H1 (cell line): ENCODE measurements at regions not wholly inside any gene's neighbourhood (a gene's known extent, or its start where the extent isn't known, plus 50 kb on each side); places are given as distances from the start of the nearest gene placed in this dataset.

Experiments
- CTCF ChIA-PET: fragments of 300-600 bp; sonication (Branson Sonifier 250); formaldehyde crosslinking; loops from one replicate; lab custom pipeline; 2021; ENCODE audit not compliant: partially characterized antibody; lab: Charles Lee
- POLR2A ChIA-PET: fragments of 300-600 bp; sonication (Branson Sonifier 250); formaldehyde crosslinking; loops from one replicate; lab custom pipeline; 2021; ENCODE audit warnings: inconsistent platforms; ENCODE audit not compliant: partially characterized antibody; lab: Charles Lee
- DNase-seq, 2 experiments: peaks; one replicate each; pipeline versions ENCODE4 v3.0.0 to v3.0.0-alpha.2; 2010 to 2022; ENCODE audit warnings: low spot score in 2 of 2, low read depth in 1 of 2, mixed read lengths in 1 of 2
- FAIRE-seq: peaks from 2 replicates; lab custom pipeline; 2011; peaks lifted over from hg19 to GRCh38; lab: Jason Lieb, UNC
- H2AFZ ChIP-seq: 2 replicates; pipeline ENCODE4 v1.8.1; 2012; ENCODE audit warnings: low read length, inconsistent platforms
- H2AK5ac ChIP-seq: 2 replicates; pipeline ENCODE4 v1.6.1; 2013; ENCODE audit warnings: low read depth, low read length
- H2BK120ac ChIP-seq: replicated peaks from 2 replicates; pipeline ENCODE3; 2013; ENCODE audit warnings: low read depth, low read length, inconsistent platforms
- H2BK12ac ChIP-seq: 2 replicates; pipeline ENCODE4 v1.6.1; 2013; ENCODE audit warnings: low read depth, low read length
- H2BK15ac ChIP-seq: 2 replicates; pipeline ENCODE4 v1.6.1; 2013; ENCODE audit warnings: low read length
- H2BK20ac ChIP-seq: 2 replicates; pipeline ENCODE4 v1.6.1; 2013; ENCODE audit warnings: low read length
- H2BK5ac ChIP-seq: 2 replicates; pipeline ENCODE4 v1.6.1; 2013; ENCODE audit warnings: low read depth, low read length
- H3K14ac ChIP-seq: 2 replicates; pipeline ENCODE4 v1.6.1; 2013; ENCODE audit warnings: inconsistent platforms; ENCODE audit not compliant: insufficient read length
- H3K18ac ChIP-seq: 2 replicates; pipeline ENCODE4 v1.6.1; 2013; ENCODE audit warnings: low read length; ENCODE audit errors: extremely low read depth
- H3K23ac ChIP-seq: 2 replicates; pipeline ENCODE4 v1.6.1; 2013; ENCODE audit warnings: inconsistent platforms; ENCODE audit not compliant: insufficient read length
- H3K23me2 ChIP-seq: 2 replicates; pipeline ENCODE4 v1.6.1; 2013; ENCODE audit warnings: low read depth, low read length
- H3K27ac ChIP-seq: 2 replicates; pipeline ENCODE4 v1.6.1; 2011; ENCODE audit warnings: low read depth, low read length, inconsistent platforms
- H3K27me3 ChIP-seq, 4 experiments: replicated peaks in 1 of 4; 1 replicate in 1 of 4; 2 replicates in 3 of 4; pipeline versions ENCODE4 v1.6.1 to v1.8.1; 2011 to 2013; ENCODE audit warnings: low read length in 3 of 4, mild to moderate bottlenecking in 3 of 4, inconsistent platforms in 2 of 4, mixed read lengths in 2 of 4, moderate library complexity in 1 of 4; ENCODE audit not compliant: control insufficient read depth in 3 of 4, insufficient read depth in 3 of 4; ENCODE audit errors: extremely low read depth in 1 of 4
- H3K36me3 ChIP-seq, 4 experiments: 2 replicates each; pipeline versions ENCODE4 v1.6.1 to v1.8.1; 2011 to 2013; ENCODE audit warnings: mild to moderate bottlenecking in 4 of 4, low read length in 3 of 4, moderate library complexity in 2 of 4, control low read depth in 1 of 4, inconsistent platforms in 1 of 4; ENCODE audit not compliant: insufficient read depth in 4 of 4, control insufficient read depth in 2 of 4
- H3K4ac ChIP-seq: replicated peaks from 2 replicates; pipeline ENCODE3; 2013; ENCODE audit warnings: low read length, low read depth, mixed read lengths, inconsistent platforms; ENCODE audit not compliant: insufficient read length
- H3K4me1 ChIP-seq, 4 experiments: replicated peaks in 1 of 4; 1 replicate in 1 of 4; 2 replicates in 3 of 4; pipeline versions ENCODE4 v1.6.1 to v1.8.1; 2011 to 2013; ENCODE audit warnings: low read length in 3 of 4, inconsistent platforms in 2 of 4, mixed read lengths in 1 of 4; ENCODE audit not compliant: insufficient read depth in 4 of 4, control insufficient read depth in 3 of 4
- H3K4me2 ChIP-seq, 2 experiments: 2 replicates each; pipeline versions ENCODE4 v1.6.1 to v1.8.1; 2011 to 2013; ENCODE audit warnings: low read depth in 2 of 2, low read length in 2 of 2, control low read depth in 1 of 2, inconsistent platforms in 1 of 2, mild to moderate bottlenecking in 1 of 2; ENCODE audit not compliant: insufficient read depth in 1 of 2
- H3K4me3 ChIP-seq, 4 experiments: fragments of 200-600, 300-600 bp in 1 of 4; sonication (generic), shearing (Covaris generic), sonication (Bioruptor Twin) in 1 of 4; 2 replicates each; pipeline versions ENCODE4 v1.5.1 to v1.8.1; 2011 to 2016; ENCODE audit warnings: low read length in 4 of 4, low read depth in 3 of 4, control low read depth in 2 of 4, inconsistent platforms in 2 of 4, mild to moderate bottlenecking in 2 of 4, mixed read lengths in 1 of 4, moderate library complexity in 1 of 4; ENCODE audit not compliant: insufficient read depth in 2 of 4; ENCODE audit errors: extremely low read depth in 1 of 4
- H3K56ac ChIP-seq: replicated peaks from 2 replicates; pipeline ENCODE3; 2013; ENCODE audit warnings: low read depth, mild to moderate bottlenecking, mixed read lengths, low read length, inconsistent platforms; ENCODE audit not compliant: insufficient read length
- H3K79me1 ChIP-seq: 2 replicates; pipeline ENCODE4 v1.6.1; 2013; ENCODE audit warnings: low read depth, low read length, control low read depth
- H3K79me2 ChIP-seq, 2 experiments: 2 replicates each; pipeline versions ENCODE4 v1.6.1 to v1.8.1; 2012 to 2013; ENCODE audit warnings: low read length in 2 of 2, mild to moderate bottlenecking in 2 of 2, inconsistent platforms in 1 of 2; ENCODE audit not compliant: insufficient read depth in 2 of 2, control insufficient read depth in 1 of 2
- H3K9ac ChIP-seq, 4 experiments: replicated peaks in 1 of 4; 1 replicate in 1 of 4; 2 replicates in 3 of 4; pipeline versions ENCODE4 v1.6.1 to v1.8.1; 2011 to 2013; ENCODE audit warnings: low read depth in 3 of 4, low read length in 3 of 4, control low read depth in 2 of 4, mild to moderate bottlenecking in 2 of 4, moderate library complexity in 2 of 4, inconsistent platforms in 1 of 4; ENCODE audit errors: extremely low read depth in 1 of 4
- H3K9me3 ChIP-seq, 2 experiments: 2 replicates each; pipeline versions ENCODE4 v1.6.1 to v1.8.1; 2012 to 2013; ENCODE audit warnings: mild to moderate bottlenecking in 2 of 2, moderate library complexity in 2 of 2, control low read depth in 1 of 2, inconsistent platforms in 1 of 2, low read depth in 1 of 2, low read length in 1 of 2, mixed read lengths in 1 of 2; ENCODE audit not compliant: insufficient read depth in 2 of 2
- H4K20me1 ChIP-seq, 2 experiments: replicated peaks in 1 of 2; 2 replicates each; pipeline versions ENCODE3 to v1.8.1; 2011 to 2013; ENCODE audit warnings: inconsistent platforms in 2 of 2, low read length in 2 of 2, mild to moderate bottlenecking in 1 of 2; ENCODE audit not compliant: insufficient read depth in 2 of 2, control insufficient read depth in 1 of 2
- H4K5ac ChIP-seq: 2 replicates; pipeline ENCODE4 v1.6.1; 2013; ENCODE audit warnings: low read length, low read depth, mixed read lengths, inconsistent platforms; ENCODE audit not compliant: insufficient read length
- H4K8ac ChIP-seq: 2 replicates; pipeline ENCODE4 v1.8.0; 2013; ENCODE audit warnings: mild to moderate bottlenecking, moderate library complexity, low read length, inconsistent platforms; ENCODE audit not compliant: insufficient read depth; ENCODE audit errors: extremely low read depth
- H4K91ac ChIP-seq: replicated peaks from 2 replicates; pipeline ENCODE3; 2013; ENCODE audit warnings: low read length, mixed read lengths, inconsistent platforms; ENCODE audit not compliant: insufficient read length
- BCL11A ChIP-seq, 2 experiments: IDR thresholded peaks; one replicate each; pipeline ENCODE4 v1.6.1; 2011; ENCODE audit warnings: low read depth in 2 of 2, low read length in 2 of 2, mild to moderate bottlenecking in 2 of 2
- CHD2 ChIP-seq: IDR thresholded peaks from 2 replicates; pipeline ENCODE4 v1.6.1; 2012; ENCODE audit warnings: low read length, improper control_type of control experiment
- MAFK ChIP-seq: IDR thresholded peaks from 2 replicates; pipeline ENCODE4 v1.6.1; 2012; ENCODE audit warnings: low read depth, mild to moderate bottlenecking, improper control_type of control experiment, low read length
- POU5F1 ChIP-seq: IDR thresholded peaks from 2 replicates; pipeline ENCODE4 v1.6.1; 2011; ENCODE audit warnings: low read depth, mild to moderate bottlenecking, low read length, moderate library complexity
- RAD21 ChIP-seq, 2 experiments: IDR thresholded peaks in 1 of 2; conservative IDR thresholded peaks in 1 of 2; 2 replicates each; pipeline ENCODE4 v1.6.1; 2011; ENCODE audit warnings: low read depth in 2 of 2, low read length in 2 of 2, improper control_type of control experiment in 1 of 2, inconsistent platforms in 1 of 2, mild to moderate bottlenecking in 1 of 2, moderate library complexity in 1 of 2
- RNF2 ChIP-seq: fragments of 200-900, 300-1000 bp; sonication (generic); IDR thresholded peaks from 2 replicates; pipeline ENCODE4 v1.7.1; 2016; ENCODE audit warnings: borderline replicate concordance, low read depth, mild to moderate bottlenecking, antibody characterized with exemption, low read length; ENCODE audit not compliant: poor library complexity, severe bottlenecking; ENCODE audit errors: missing control alignments
- RXRA ChIP-seq: IDR thresholded peaks from 2 replicates; pipeline ENCODE4 v1.6.1; 2011; ENCODE audit warnings: low read depth, mild to moderate bottlenecking, low read length, moderate library complexity; ENCODE audit not compliant: insufficient read depth
- SP4 ChIP-seq: IDR thresholded peaks from 2 replicates; pipeline ENCODE4 v1.6.1; 2012; ENCODE audit warnings: low read length, inconsistent platforms
- TCF12 ChIP-seq: IDR thresholded peaks from 2 replicates; pipeline ENCODE4 v1.6.1; 2011; ENCODE audit warnings: low read depth, mild to moderate bottlenecking, low read length
- WGBS, 2 experiments: shearing (Covaris generic) in 1 of 2; methylation state at CpG; one replicate each; pipeline versions ENCODE4 v1.1.6 to v1.1.7; 2013 to 2015; ENCODE audit warnings: low lambda C conversion rate in 2 of 2, mixed read lengths in 2 of 2, inconsistent platforms in 1 of 2, low coverage in 1 of 2, missing lambda C conversion rate in 1 of 2; ENCODE audit not compliant: insufficient replicate concordance in 2 of 2, insufficient coverage in 1 of 2, insufficient read length in 1 of 2; ENCODE audit errors: extremely low coverage in 1 of 2, missing lambda C conversion rate in 1 of 2; 5-methylcytosine and 5-hydroxymethylcytosine counted together

- no peak overlapping the region for H2BK5ac ChIP-seq
- no peak overlapping the region for H2AK5ac ChIP-seq
- no peak overlapping the region for H2AFZ ChIP-seq
- 82% methylated on average over 1 of the region's 1 CpG; no CpG with 5 or more reads in 1 of the 2 experiments for WGBS, 2 experiments
- no peaks in the 10 kb centered on the region for H4K20me1 ChIP-seq
- DNase-seq (no peak), FAIRE-seq (no peak)
- no peak overlapping the region for H3K27ac ChIP-seq
- H3K9me3 ChIP-seq, result no peaks in the 10 kb centered on the region
- H3K36me3 ChIP-seq, result no peaks in the 10 kb centered on the region
- H3K4ac ChIP-seq, result no peak overlapping the region
- H3K9ac ChIP-seq, result no peak overlapping the region
- CTCF ChIA-PET, result no interaction called here
- no peak overlapping the region for H3K4me3 ChIP-seq
- H4K5ac ChIP-seq, result no peak overlapping the region
- no peak overlapping the region for H3K56ac ChIP-seq
- no peaks in the 10 kb centered on the region for H3K27me3 ChIP-seq
- H4K8ac ChIP-seq, result no peak overlapping the region
- H3K4me1 ChIP-seq, result no peaks in the 10 kb centered on the region
- H3K18ac ChIP-seq, result no peak overlapping the region
- no peaks in the 10 kb centered on the region for H3K79me2 ChIP-seq
- no peak overlapping the region for H3K23ac ChIP-seq
- no peak overlapping the region for H4K91ac ChIP-seq
- H2BK15ac ChIP-seq, result no peak overlapping the region
- no peak overlapping the region for H2BK120ac ChIP-seq
- TF ChIP-seq TCF12, result no peak
- TF ChIP-seq RAD21 (IDR thresholded peaks at IDR 0.05 in 1 of 2, conservative IDR thresholded peaks at IDR 0.05 in 1 of 2; ENCODE audit: low read depth in 2 of 2, low read length in 2 of 2), result no peak
- TF ChIP-seq BCL11A (IDR thresholded peaks at IDR 0.05; ENCODE audit: low read depth in 2 of 2, low read length in 2 of 2), result no peak
- TF ChIP-seq MAFK, result no peak
- no peak for TF ChIP-seq RNF2
- no peak for TF ChIP-seq CHD2
- TF ChIP-seq RXRA, result no peak
- TF ChIP-seq SP4, result no peak
- no peak for TF ChIP-seq POU5F1
- no peak overlapping the region for H2BK12ac ChIP-seq
- no peak overlapping the region for H3K4me2 ChIP-seq
- no peak overlapping the region for H2BK20ac ChIP-seq
- POLR2A ChIA-PET, result no interaction called here
- no peak overlapping the region for H3K14ac ChIP-seq
- H3K79me1 ChIP-seq, result no peaks in the 10 kb centered on the region
- H3K23me2 ChIP-seq, result no peaks in the 10 kb centered on the region
Measured at GRCh38 chr1:87629673-87630072, 301.0 kb downstream of the LMO4 start.
